ENCODE measurements at regions not wholly inside any gene's neighbourhood (a gene's known extent, or its start where the extent isn't known, plus 50 kb on each side); places are given as distances from the start of the nearest gene placed in this dataset.

DNA sequence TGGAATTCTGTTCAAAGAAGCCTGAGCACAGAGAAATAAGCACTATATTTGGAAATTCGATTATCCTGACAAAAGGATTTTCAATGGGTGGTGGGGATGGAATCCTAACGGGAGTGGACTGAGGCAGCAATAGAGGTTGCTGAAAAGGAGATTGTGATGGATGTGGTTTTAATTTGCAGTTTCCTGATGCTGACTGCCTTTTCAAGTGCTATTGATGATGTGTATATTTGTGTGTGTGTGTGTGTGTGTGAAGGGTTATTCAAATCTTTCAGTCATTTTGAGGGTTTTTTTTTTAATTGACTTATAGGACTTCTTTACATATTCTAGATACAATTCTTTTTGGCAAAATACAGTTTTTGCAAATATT is 614.5 kb downstream of the HINT1 start:
- WGBS (ENCODE audit: insufficient coverage, insufficient replicate concordance, low lambda C conversion rate, missing lambda C conversion rate), result 0% methylated on average over 2 of the region's 2 CpGs
- H3K4me2 ChIP-seq (ENCODE audit: control insufficient read depth, insufficient read depth), result no peak overlapping the region

More for the DNA sequence above, 614.5 kb downstream of the HINT1 start:
- Histone ChIP-seq H3K9ac (ENCODE audit: control insufficient read depth, insufficient read depth, low read length) (no peak overlapping the region), H3K79me2 (ENCODE audit: control insufficient read depth, insufficient read depth, low read length) (no peaks in the 10 kb centered on the region), H3K36me3 (ENCODE audit: control insufficient read depth in 2 of 2, insufficient read depth in 2 of 2, low read length in 1 of 2) (no peaks in the 10 kb centered on the region), H3K27me3 (replicated peaks in 1 of 2; ENCODE audit: control insufficient read depth in 2 of 2, insufficient read depth in 2 of 2, low read length in 1 of 2) (no peaks in the 10 kb centered on the region), H3K27ac (ENCODE audit: control insufficient read depth, insufficient read depth) (no peak overlapping the region), H2AFZ (ENCODE audit: control insufficient read depth, low read depth, low read length) (no peak overlapping the region), H3K4me3 (no peak overlapping the region), H3K4me1 (ENCODE audit: control insufficient read depth, insufficient read depth, low read length) (no peaks in the 10 kb centered on the region), H3K9me3 (replicated peaks; ENCODE audit: control insufficient read depth, insufficient read depth, low read length) (no peaks in the 10 kb centered on the region), H4K20me1 (ENCODE audit: control insufficient read depth, insufficient read depth) (no peaks in the 10 kb centered on the region)
- ChIA-PET RAD21 (ENCODE audit: unreplicated experiment) (no interaction called here), SMC1A (ENCODE audit: uncharacterized antibody, unreplicated experiment) (no interaction called here), CTCF (no interaction called here), POLR2A (no interaction called here)
- no peak for TF ChIP-seq BACH1 (IDR thresholded peaks at IDR 0.05; ENCODE audit: borderline replicate concordance)
- no peak for TF ChIP-seq CHD2 (IDR thresholded peaks at IDR 0.05; ENCODE audit: borderline replicate concordance, low read depth, low read length)
- TF ChIP-seq STAT3 (IDR thresholded peaks at IDR 0.05; ENCODE audit: low read depth, low read length), result no peak
- TF ChIP-seq, protein P1, sequence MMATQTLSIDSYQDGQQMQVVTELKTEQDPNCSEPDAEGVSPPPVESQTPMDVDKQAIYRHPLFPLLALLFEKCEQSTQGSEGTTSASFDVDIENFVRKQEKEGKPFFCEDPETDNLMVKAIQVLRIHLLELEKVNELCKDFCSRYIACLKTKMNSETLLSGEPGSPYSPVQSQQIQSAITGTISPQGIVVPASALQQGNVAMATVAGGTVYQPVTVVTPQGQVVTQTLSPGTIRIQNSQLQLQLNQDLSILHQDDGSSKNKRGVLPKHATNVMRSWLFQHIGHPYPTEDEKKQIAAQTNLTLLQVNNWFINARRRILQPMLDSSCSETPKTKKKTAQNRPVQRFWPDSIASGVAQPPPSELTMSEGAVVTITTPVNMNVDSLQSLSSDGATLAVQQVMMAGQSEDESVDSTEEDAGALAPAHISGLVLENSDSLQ (IDR thresholded peaks at IDR 0.05), result no peak
- no peak for TF ChIP-seq MYB (IDR thresholded peaks at IDR 0.05; ENCODE audit: borderline replicate concordance, low read depth, low read length)
- no peak for TF ChIP-seq HCFC1 (IDR thresholded peaks at IDR 0.05; ENCODE audit: low read length)
- no peak for TF ChIP-seq ATF7 (IDR thresholded peaks at IDR 0.05; ENCODE audit: low read depth)
- TF ChIP-seq MTA3 (IDR thresholded peaks at IDR 0.05; ENCODE audit: borderline replicate concordance, low read length), result no peak
- TF ChIP-seq NFIC (IDR thresholded peaks at IDR 0.05; ENCODE audit: low read depth, low read length), result no peak
- TF ChIP-seq, protein P2, sequence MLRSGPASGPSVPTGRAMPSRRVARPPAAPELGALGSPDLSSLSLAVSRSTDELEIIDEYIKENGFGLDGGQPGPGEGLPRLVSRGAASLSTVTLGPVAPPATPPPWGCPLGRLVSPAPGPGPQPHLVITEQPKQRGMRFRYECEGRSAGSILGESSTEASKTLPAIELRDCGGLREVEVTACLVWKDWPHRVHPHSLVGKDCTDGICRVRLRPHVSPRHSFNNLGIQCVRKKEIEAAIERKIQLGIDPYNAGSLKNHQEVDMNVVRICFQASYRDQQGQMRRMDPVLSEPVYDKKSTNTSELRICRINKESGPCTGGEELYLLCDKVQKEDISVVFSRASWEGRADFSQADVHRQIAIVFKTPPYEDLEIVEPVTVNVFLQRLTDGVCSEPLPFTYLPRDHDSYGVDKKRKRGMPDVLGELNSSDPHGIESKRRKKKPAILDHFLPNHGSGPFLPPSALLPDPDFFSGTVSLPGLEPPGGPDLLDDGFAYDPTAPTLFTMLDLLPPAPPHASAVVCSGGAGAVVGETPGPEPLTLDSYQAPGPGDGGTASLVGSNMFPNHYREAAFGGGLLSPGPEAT (IDR thresholded peaks at IDR 0.05; ENCODE audit: low read depth), result no peak
- TF ChIP-seq RB1 (IDR thresholded peaks at IDR 0.05; ENCODE audit: borderline replicate concordance), result no peak
- TF ChIP-seq EGR1 (IDR thresholded peaks at IDR 0.05; ENCODE audit: borderline replicate concordance in 1 of 2, low read depth in 2 of 2, low read length in 2 of 2), result no peak
- TF ChIP-seq, protein P3, sequence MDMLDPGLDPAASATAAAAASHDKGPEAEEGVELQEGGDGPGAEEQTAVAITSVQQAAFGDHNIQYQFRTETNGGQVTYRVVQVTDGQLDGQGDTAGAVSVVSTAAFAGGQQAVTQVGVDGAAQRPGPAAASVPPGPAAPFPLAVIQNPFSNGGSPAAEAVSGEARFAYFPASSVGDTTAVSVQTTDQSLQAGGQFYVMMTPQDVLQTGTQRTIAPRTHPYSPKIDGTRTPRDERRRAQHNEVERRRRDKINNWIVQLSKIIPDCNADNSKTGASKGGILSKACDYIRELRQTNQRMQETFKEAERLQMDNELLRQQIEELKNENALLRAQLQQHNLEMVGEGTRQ (IDR thresholded peaks at IDR 0.05; ENCODE audit: borderline replicate concordance, low read depth, low read length), result no peak
- TF ChIP-seq, protein P4, sequence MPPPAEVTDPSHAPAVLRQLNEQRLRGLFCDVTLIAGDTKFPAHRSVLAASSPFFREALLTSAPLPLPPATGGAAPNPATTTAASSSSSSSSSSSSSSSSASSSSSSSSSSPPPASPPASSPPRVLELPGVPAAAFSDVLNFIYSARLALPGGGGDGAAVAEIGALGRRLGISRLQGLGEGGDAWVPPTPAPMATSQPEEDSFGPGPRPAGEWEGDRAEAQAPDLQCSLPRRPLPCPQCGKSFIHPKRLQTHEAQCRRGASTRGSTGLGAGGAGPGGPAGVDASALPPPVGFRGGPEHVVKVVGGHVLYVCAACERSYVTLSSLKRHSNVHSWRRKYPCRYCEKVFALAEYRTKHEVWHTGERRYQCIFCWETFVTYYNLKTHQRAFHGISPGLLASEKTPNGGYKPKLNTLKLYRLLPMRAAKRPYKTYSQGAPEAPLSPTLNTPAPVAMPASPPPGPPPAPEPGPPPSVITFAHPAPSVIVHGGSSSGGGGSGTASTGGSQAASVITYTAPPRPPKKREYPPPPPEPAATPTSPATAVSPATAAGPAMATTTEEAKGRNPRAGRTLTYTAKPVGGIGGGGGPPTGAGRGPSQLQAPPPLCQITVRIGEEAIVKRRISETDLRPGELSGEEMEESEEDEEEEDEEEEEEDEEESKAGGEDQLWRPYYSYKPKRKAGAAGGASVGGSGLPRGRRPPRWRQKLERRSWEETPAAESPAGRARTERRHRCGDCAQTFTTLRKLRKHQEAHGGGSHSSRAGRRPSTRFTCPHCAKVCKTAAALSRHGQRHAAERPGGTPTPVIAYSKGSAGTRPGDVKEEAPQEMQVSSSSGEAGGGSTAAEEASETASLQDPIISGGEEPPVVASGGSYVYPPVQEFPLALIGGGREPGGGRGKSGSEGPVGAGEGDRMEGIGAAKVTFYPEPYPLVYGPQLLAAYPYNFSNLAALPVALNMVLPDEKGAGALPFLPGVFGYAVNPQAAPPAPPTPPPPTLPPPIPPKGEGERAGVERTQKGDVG (CRISPR knock-in tag; IDR thresholded peaks at IDR 0.05), result no peak
- in situ Hi-C loops (cut with MboI), result no loop called here
- no peak for DNase-seq (ENCODE audit: low read depth, low spot score)
- no TSS peak for BruUV-seq (replicated peaks)
- no peak for FAIRE-seq
- intact Hi-C loops (cut with micrococcal nuclease; ENCODE audit: unreplicated experiment), result no loop called here
- no peak for ATAC-seq
